ENCODE measurements at regions not wholly inside any gene's neighbourhood (a gene's known extent, or its start where the extent isn't known, plus 50 kb on each side); places are given as distances from the start of the nearest gene placed in this dataset.

DNA sequence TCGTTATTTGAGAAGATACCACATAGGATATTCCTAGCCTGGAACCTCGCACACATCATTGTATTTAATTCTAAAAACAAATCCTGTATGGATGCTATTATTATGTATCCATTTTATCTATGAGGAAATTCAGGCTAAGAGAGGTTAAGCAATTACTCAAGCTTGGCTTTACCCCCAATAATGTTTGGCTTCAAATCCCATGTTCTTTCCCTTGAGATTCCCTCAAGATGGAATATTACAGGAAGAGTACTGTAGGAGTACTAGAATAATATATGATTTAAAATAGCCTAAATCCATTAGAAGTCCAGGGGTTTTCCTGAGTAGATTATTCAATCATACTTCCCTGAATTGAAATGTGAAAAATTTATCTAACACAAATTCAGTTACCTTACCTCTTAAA lies 630.2 kb downstream of the ZNF385D start:
- no peak for DNase-seq

DNA sequence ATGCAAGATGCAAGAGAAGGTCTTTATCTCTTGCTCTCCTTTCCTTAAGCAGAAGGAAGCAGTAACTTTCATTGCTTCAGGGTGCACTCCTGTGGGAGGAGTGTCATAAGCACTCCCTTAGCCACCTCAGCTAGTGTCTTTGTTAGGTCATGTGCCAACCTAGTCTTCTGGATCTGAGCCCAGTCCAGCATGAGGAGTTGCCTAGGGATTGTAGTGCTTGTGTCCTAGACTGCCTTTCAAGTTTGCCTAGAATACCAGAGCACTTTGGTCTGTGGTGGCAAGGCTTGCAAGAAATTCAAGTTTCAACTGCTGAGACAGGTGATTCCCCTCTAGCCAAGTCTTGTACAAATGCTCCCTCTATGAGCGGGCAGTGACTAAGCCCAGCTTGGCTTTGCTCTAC lies 633.6 kb downstream of the ZNF385D start:
- DNase-seq: no peak

DNA sequence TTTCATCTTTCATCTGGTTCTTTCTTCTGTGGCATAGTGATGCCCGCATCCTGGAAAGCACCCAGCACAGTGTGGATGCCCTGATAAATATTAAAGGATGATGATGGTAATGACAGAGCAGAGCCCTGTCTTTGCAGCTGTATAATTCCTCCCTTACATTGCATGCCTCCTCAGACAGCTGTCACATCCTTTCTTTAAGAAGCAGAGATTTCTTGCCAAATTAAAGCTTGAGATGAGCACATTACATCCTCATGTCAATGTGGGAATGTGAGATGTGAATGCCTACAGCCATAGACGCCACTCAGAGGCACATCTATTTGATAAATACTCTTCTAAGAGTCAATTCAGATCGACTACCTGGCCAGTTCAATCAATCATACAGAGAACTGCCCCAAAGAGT lies 642.0 kb downstream of the ZNF385D start:
- no peak for DNase-seq

DNA sequence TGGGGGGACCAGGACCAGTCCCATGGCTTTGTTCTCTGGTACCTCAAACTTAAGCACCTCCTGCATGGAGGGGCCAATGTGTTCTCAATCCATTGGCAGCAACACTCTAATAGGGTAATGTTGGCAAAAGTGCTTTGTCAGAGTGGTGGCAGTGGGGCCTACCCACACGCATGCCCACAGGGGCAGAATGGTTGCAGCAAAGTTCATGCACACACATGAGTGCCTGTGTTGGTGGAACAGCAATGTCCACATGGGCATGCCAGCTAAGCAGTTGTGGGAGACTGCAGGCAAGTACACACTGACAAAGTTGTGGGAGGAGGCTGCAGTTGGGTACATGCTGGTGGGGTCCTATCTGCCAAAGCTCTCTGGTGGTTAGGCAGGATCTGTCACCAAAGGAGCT lies 645.2 kb downstream of the ZNF385D start:
- no peak for DNase-seq

DNA sequence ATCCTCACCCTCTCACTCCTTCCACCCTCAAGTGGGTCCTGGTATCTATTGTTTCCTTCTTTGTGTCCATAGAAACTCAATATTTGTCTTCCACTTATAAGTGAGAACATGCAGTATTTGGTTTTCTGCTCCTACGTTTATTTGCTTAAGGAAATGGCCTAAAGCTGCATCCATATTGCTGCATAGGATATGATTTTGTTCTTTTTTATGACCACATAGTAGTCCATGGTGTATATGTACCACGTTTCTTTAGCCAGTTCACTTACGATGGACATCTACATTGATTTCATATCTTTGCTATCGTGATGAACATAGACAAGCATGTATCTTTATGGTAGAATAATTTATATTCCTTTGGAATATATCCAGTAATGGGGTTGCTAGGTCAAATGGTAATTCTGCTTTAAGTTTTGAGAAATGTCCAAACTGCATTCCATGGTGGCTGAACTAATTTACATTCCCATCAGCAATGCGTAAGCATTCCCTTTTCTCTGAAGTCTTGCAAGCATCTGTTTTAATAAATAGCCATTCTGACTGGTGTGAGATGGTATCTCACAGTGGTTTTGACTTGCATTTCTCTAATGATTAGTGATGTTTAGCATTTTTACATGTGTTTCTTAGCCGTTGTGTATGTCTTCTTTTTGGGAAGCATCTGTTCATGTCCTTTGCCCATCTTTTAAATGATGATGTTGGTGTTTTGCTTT lies 650.2 kb downstream of the ZNF385D start:
- DNase-seq: no peak

DNA sequence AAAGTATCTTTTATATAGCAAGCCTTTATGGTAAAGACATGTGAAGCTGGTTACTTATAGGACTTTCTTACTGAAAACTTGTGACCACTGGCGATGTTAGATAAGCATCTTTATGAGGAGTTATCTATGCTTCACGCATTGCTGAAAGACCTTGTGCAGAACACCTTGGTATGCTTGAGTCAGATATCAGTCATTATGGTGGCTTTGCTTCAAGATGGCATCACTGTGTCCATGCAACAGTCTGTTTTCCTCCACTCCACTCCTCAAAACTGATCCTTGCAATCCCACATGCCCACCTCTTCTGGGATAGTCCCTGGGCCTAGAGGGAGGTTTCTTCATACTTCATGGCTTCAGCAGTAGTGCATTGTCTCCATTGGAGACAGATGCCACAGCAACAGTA lies 656.3 kb downstream of the ZNF385D start:
- DNase-seq: no peak

DNA sequence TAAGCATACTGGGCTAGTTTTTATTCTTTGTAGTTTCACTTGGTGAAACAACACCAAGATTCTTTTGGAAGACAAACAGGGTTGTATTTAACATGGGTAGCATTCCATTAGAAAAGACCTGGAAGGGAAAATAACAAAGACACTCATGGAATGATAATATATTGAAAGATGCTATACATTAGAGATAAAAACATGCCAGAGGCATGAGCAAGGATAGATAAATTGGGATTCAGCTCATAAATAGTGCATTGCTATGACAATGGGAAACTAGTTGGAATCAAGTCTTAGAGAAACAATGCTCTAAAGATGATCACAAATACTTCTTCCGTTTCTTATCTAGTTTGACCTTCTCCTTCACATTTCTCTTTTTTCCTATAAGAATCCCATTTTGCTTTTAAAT lies 677.4 kb downstream of the ZNF385D start:
- DNase-seq: no peak

DNA sequence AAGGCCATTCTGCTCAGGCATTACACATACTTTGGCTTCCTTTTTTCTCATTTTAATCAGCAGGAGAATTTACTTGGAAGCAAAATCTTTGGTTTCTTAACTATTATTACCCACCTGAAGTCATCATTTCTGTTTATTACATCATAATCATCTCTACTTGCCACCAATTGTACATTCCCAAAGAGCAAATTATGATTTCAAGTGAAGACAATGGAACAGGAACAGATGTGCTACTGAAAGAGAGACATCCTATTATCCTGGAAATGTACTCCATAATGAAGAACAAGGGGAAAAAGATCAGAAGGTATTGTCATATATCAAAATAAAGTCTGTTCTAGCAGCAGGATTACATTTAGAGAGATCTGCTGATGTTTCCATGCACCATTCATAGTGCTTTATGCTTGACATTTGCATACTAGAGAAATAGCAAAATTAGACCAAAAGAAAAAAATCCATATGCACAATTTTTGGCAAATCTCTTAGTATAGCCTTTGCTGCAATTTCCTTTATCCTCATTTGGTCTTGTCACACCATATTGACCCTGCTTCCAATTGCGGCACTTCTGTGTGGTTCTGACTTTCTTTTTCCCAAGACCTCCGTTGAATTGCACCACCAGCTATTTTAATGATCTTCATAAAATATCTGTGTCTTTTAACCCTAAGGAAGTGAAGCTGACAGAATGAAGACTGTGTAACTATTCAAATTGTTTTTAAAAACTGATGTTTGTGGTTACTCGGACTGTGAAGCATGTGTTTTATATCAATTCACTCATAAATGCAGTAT lies 683.8 kb downstream of the ZNF385D start:
- no peak for DNase-seq

DNA sequence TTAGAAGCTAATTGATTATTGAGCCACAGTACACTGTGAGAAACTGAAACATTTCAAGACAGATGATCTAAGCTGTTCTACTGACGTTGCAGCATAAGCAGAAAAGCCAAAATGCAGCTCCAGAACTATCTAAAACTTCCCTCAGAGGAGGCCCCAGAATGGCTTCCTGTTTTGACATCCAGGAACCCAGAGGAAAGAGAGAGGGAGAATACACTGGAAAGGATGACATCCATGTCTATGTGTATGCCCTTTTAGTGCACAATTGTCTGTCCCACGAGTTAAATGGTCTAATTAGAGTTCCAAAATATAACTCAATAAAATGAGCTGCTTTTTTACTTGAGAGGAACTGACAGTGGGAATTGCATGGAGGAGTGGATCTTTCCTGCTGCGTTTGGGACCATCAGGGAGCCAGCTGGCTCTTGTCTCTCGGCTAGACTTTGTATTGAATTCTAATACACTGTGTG lies 688.1 kb downstream of the ZNF385D start:
- no peak for DNase-seq

DNA sequence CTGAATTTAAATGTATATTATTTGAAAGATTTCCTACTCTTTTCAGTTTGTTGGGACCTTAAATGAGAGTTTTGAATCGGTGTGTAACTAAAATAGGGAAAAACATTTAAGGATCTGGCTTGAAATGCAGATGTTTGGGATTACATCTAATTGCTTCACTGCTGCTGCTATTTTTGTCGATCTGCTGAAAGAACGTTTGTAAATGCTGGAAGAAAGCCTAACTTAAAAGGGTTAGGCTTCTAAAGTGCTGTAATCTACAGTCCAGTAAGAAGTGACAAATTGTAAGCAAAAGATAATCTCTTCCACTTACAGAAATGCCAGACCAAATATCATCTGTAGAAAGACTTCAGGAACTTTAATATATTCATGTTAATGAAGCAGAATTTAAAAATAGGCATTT lies 691.6 kb downstream of the ZNF385D start:
- no peak for DNase-seq

DNA sequence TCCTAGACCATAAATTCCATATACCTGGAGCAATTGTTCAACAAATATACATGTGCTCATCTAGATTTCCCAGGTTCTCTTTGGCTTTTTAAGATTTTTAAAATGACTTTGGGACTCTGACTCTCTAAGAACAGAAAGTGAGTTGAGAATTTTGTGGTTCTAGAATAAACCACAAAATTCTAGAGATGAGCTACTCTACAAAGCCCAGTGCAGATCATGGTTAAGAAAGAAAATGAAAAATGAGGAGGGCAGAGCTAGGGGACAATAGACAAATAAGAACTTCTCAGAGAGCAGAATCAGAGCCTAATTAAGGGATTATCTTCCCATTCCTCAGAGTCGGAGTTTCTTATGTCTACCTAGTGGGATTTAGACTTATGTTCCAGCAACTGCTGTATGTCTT lies 694.7 kb downstream of the ZNF385D start:
- no peak for DNase-seq

DNA sequence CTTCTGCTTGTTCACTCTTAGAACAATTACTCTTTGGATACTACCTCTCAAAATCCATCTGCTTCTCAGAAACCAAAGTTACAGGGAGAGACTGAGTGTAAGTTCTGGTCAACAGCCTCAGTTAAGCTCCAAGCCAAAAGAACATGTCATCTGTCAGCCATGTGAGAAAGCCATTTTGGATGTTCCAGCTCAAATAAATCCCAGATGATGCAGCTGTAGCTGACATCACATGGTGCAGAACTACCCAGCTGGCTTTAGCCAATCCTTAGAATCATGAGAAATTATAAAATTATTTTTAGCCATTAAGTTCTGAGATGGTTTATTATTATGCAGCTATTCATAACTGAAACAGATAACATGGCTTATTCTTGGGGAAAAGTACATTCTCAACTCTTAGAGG lies 696.0 kb downstream of the ZNF385D start:
- DNase-seq: no peak

DNA sequence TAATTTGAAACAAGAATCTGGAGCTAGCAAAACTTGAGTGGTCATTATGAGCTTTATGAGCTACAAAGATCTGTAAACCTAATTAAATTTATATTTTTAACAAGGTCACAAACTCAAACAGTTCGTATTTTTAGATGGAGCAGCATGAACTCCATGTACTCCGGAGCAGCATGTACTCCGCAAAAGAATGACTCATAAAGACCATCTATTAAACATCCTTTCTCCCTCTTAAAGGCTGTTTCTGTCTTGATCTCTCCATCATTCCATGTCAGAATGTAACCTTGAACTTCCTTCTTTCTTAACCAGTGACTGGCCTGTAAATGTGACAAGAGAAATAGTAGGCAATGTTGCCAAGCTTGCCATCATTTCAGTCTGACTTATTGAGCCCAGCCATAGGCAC lies 696.9 kb downstream of the ZNF385D start:
- DNase-seq: no peak

DNA sequence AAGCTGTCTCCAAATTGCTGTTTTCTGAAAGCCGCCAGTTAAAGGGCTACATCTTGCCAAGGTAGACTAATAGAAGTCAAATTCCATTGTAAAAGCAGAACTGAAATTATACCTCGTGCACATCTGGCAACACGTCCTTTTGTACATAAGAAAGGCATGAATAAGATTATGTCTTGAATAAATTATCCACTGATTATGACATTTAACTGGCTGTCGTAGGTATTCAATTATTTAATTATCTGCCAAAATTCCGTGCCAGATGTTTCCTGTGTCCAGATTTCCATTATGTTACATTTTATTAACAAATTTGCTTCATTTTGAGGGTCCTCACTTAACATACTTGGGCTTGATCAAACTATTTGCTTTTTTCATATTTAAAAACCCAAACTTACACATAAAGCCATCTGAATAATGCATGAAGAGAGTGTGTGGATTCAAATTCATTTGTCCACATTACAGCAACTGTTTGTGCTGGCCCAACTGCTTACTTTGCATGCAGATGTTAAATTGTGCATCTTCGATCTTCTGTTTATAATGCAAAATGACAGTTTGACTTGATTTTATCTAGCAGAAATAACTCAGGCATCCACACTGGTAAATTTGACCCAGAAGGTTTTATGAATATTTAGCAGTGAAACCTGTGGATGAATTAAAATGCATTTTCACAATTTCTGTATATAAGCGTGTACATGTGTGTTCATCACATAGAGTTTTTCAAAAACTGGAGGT lies 701.5 kb downstream of the ZNF385D start:
- DNase-seq: no peak

DNA sequence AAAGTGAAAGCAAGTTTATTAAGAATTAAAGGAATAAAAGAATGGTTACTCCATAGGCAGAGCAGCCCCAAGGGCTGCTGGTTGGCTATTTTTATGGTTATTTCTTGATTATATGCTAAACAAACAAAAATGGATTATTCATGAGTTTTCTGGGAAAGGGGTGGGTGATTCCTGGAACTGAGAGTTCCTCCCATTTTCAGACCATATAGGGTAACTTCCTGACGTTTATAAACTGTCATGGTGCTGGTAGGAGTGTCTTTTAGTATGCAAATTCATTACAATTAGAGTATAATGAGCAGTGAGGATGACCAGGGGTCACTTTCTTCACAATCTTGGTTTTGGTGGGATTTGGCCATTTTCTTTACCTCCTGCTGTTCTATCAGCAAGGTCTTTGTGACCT lies 707.9 kb downstream of the ZNF385D start:
- no peak for DNase-seq

DNA sequence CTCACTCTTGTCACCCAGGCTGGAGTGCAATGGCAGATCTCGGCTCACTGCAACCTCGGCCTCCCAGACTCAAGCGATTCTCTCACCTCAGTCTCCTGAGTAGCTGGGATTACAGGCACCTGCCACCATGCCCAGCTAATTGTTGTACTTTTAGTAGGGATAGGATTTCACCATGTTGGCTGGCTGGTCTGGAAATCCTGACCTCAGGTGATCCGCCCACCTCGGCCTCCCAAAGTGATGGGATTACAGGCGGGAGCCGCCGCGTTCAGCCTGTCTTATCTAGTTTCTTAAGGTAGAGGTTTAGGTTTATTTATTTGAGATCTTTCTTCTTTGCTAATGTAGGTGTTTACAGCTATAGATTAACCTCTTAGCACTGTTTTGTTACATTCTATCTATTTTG lies 708.8 kb downstream of the ZNF385D start:
- DNase-seq: no peak

DNA sequence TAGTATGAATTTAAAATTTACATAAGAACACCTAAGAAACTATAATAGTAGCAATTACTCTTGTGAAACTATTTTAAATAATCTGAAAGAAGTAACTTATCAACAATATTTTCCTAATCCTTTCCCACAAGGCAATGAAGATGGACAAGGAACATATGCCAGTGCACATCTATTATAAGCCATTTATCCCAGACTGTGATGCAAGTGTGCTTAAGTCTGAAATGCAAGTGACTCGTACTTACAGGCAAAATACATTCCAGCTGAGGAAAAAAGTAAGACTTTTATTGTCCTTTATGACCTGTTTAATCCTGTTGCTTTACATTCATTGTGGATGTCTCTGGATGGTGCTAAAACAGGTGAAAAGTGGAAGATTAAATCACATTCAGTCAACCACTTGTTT lies 709.4 kb downstream of the ZNF385D start:
- DNase-seq: no peak

DNA sequence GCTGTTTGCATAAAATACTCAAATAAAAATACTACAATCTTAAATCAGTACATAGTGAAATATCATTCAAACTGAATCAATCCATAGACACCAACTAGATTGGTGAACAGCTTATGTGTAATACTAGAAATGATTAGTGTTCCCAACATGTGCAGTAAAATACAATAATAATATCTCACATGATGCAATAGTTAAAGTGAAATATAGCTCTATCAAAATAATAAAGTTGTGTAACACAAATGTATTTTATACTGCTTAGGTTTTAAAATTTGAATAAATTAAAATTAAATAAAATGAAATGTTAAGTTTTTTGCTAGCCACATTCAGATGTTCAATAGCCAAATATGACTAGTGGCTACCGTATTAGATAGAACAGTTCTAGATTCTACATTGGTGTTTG lies 714.1 kb downstream of the ZNF385D start:
- DNase-seq: no peak

DNA sequence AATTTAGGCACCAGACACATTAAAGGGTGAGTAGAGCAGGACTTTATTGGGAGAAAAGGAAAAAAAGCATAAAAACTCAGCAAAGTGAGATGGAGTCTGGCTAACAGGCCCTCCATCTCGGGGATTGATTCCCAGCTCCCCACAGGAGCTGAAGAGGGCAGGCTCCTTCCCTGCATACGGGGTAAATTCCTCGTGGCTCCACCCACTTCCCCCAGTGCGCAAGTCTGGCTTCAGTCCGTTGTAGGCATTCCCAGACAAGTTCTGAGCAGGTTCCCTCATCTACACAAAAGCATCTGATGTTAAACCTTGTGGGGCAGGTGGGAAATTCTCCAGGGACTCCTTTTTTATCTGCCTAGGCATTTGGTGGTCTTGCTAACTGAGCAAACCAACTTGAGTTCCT lies 722.6 kb downstream of the ZNF385D start:
- no peak for DNase-seq

DNA sequence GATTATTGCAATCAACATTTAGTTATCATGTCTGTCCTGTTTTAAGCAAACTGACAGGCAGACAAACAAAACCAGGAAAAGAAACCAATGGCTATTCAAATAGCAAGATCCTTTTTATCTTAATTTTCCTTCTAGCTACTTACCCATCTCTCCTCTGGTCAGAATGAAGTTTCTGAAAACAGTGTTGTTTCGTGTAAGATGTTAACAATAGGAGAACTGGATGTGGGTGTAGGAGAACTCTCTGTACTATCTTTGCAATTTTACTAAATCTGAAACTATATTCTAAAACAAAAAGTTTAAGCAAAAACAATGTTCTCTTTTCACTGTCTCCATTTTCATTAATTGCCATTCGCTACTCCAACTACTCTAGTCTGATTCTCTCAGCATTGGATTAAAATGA lies 726.4 kb downstream of the ZNF385D start:
- no peak for DNase-seq

DNA sequence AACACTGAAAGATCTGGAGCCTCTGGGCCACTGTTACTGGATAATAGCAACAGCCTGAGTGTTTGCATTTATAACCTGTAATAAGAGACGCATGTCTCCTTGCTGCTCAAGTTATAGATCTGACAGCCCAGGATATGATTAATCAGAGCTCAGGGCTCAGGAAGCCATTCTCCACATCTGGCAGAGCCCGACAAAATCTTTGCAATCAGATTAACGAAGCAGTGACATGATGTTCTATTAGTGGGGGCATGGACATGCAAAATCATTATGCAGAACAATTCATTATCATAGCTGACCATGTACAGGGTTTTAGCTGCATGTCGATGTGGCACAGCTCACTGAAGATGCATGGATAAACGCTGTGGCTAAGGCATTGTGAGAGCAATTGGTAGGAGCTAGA lies 730.3 kb downstream of the ZNF385D start:
- no peak for DNase-seq

DNA sequence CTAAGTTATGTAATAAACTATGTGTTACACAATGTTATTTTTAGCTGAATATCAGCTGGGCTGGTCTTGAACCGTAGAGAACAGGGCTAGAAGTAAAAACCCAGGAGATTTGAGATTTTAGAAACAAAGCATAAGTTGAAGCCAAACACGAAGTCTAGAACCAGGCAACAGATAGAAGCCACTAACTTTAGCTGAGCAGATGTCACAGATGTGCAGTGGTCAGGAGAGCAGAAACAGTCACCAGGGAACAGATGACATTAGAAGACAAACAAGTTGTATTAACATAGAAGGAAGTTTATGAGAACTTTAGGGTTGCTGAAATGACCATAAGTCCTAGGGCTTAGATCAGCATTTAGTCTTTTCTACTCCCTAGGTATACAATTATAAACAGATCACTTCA lies 731.0 kb downstream of the ZNF385D start:
- DNase-seq: no peak

DNA sequence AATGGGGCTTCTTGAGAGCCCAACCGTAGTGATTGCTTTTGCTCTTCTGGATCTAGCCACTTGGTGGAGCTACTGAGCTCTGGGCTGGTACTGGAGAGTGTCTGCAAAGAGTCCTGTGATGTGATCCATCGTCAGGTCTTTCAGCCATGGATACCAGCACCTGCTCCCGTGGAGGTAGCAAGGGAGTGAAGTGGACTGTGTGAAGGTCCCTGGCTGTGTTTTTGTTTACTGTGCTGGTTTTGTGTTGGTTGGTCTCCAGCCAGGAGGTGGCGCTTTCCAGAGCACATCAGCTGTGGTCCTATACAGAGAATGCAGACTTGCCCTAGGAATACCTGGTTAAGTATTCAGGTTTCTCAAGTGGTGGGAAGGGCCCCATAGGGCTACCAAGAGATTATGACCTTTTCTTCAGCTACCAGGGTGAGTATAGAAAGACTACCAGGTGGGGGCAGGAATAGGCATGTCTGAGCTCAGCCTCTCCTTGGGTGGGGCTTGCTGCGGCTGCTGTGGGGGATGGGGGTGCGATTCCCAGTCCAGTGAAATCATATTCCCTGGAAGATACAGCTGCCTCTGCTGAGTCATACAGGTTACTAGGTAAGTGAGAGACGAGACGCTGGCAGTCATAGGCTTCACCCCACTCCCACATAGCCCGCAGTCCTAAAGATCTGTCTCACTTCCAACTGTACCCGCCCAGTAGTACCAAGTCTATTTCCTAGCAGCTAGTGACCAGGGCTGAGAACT lies 733.7 kb downstream of the ZNF385D start:
- no peak for DNase-seq
